Suprapubic skin (tissue), 4 donors: ENCODE measurements at regions not wholly inside any gene's neighbourhood (a gene's known extent, or its start where the extent isn't known, plus 50 kb on each side); places are given as distances from the start of the nearest gene placed in this dataset.

Source experiments
- CTCF ChIP-seq, 2 donors: fragments of 200-600 bp in 1 of 2; fragments of 450-650 bp in 1 of 2; sonication (generic) in 1 of 2; IDR thresholded peaks; one replicate each; pipeline ENCODE4 v1.5.1; 2016 to 2019; ENCODE audit warnings: antibody characterized with exemption in 2 of 2, mild to moderate bottlenecking in 1 of 2, moderate library complexity in 1 of 2
- EP300 ChIP-seq: sonication (generic); formaldehyde crosslinking; IDR thresholded peaks from one replicate; pipeline ENCODE4 v1.6.1; 2017; ENCODE audit warnings: antibody characterized with exemption
- POLR2A ChIP-seq, 2 donors: fragments of 450-650 bp; IDR thresholded peaks; one replicate each; pipeline ENCODE4 v1.6.1; 2017; ENCODE audit warnings: antibody characterized with exemption in 2 of 2, mild to moderate bottlenecking in 2 of 2, moderate library complexity in 2 of 2
- POLR2AphosphoS5 ChIP-seq, 3 donors: sonication (generic); formaldehyde crosslinking; IDR thresholded peaks; one replicate each; pipeline ENCODE4 v1.6.1; 2017; ENCODE audit warnings: antibody characterized with exemption in 3 of 3

DNA sequence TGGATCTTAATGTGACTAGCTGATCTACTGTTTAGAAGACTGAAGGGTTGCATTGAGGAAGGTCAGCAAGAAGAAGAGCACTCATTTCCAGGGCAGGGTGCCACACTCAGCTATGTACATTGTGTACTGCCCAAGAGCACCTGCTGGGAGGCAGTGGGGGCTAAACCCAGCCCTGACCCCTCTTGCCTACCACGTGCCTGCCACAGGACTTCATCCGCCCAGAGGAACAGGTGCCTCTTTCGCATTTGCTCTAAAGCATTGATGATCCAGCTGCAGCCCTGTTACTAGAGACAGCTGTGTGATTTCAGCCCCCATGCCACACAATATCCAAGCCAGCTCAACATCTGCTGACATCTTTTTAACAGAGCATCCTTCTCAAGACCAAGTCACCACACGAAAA, 341.8 kb downstream of the LMX1A start:
- no peak for TF ChIP-seq CTCF (IDR thresholded peaks at IDR 0.05)
- no peak for TF ChIP-seq POLR2AphosphoS5 (IDR thresholded peaks at IDR 0.05)
- no peak for TF ChIP-seq POLR2A (IDR thresholded peaks at IDR 0.05)
- TF ChIP-seq EP300: no peak
